Right lobe of liver (tissue), 4 donors: ENCODE measurements at regions not wholly inside any gene's neighbourhood (a gene's known extent, or its start where the extent isn't known, plus 50 kb on each side); places are given as distances from the start of the nearest gene placed in this dataset.

ENCODE experiments used
- CTCF ChIP-seq, 4 donors: fragments of 200-600 bp in 3 of 4; fragments of 450-650 bp in 1 of 4; IDR thresholded peaks; one replicate each; pipeline versions ENCODE4 v1.5.1 to v1.8.0; 2016 to 2022; ENCODE audit warnings: antibody characterized with exemption in 4 of 4, mild to moderate bottlenecking in 2 of 4
- POLR2A ChIP-seq: fragments of 450-650 bp; IDR thresholded peaks from one replicate; pipeline ENCODE4 v1.6.1; 2017; ENCODE audit warnings: antibody characterized with exemption, mild to moderate bottlenecking
- donor health status: DM: no; HTN: no; CAD: no.
- donor health status: DM: no; HTN: no; CAD: no.
- donor health status: DM: no; HTN: yes; CAD: no.

- TF ChIP-seq POLR2A (no peak), CTCF (IDR thresholded peaks at IDR 0.05) (no peak)
These were observed 389.0 kb downstream of the RASEF start for GRCh38 chr9:82673919-82674318.
